ENCODE measurements at regions not wholly inside any gene's neighbourhood (a gene's known extent, or its start where the extent isn't known, plus 50 kb on each side); places are given as distances from the start of the nearest gene placed in this dataset.
"Not testable (repeated sequence)": the region's sequence is repeated elsewhere in the genome, so short reads cannot be mapped to it uniquely, and the experiment has no call there.

DNA sequence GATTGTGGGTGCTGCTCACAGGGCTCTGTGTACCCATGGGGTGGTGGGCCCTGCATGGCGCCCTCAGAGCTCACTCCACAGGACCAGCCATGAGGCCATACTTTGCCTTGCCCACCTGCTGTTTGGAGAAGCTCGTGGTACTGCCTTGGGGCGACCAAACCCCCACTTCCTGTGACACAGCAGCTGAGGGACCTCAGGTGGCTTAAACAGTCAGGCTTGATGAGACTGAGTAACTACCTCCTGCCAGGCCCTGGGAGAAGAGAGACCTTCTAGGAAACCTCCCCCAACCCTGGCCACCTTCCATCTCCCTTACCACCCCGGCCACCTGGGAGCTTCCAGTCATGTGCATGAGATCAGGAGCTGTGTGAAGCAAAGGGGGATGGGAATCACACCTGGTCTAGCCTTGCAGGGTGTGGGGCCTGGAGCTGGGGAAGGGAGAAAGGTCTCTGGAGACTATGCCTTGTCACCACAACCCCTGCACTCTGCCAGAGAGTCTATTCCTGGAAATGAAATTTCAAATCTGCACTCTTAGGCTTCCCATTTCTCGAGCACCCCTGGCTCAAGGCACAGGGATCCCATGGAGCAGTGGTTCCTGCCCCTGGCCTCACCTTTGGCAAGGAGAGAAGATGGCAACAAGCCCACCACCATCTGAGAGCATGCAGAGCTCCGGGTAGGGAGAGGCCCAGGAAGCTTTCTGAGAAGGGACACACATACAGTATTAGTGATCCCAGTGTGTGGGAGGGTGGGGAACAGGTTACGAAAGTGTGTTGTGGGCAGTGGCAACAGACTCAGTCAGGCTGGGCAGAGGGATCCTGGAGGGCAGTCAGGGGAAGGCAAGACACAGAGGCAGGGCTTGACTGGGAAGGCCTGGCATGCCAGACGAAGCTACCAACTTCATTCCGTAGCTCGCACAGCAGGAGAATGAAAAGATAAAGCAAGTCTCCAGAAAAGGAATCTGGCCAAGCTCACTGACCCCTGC is 125.0 kb downstream of the URI1 start:
- no peak for DNase-seq (ENCODE audit: low spot score)

DNA sequence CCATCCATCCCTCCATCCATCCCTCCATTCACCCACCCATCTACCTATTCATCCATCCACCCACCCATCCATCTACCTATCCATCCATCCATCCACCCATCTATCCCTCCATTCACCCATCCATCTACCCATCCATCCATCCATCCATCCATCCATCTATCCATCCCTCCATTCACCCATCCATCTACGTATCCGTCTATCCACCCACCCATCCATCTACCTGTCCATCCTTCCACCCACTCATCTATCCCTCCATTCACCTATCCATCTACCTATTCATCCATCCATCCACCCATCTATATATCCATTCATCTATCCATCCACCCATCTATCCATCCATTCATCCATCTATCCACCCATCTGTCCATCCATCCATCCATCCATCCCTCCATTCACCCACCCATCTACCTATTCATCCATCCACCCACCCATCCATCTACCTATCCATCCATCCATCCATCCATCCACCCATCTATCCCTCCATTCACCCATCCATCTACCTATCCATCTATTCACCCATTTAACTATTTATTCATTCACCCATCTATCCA is 126.0 kb downstream of the URI1 start:
- DNase-seq (ENCODE audit: low spot score): not testable (repeated sequence)

DNA sequence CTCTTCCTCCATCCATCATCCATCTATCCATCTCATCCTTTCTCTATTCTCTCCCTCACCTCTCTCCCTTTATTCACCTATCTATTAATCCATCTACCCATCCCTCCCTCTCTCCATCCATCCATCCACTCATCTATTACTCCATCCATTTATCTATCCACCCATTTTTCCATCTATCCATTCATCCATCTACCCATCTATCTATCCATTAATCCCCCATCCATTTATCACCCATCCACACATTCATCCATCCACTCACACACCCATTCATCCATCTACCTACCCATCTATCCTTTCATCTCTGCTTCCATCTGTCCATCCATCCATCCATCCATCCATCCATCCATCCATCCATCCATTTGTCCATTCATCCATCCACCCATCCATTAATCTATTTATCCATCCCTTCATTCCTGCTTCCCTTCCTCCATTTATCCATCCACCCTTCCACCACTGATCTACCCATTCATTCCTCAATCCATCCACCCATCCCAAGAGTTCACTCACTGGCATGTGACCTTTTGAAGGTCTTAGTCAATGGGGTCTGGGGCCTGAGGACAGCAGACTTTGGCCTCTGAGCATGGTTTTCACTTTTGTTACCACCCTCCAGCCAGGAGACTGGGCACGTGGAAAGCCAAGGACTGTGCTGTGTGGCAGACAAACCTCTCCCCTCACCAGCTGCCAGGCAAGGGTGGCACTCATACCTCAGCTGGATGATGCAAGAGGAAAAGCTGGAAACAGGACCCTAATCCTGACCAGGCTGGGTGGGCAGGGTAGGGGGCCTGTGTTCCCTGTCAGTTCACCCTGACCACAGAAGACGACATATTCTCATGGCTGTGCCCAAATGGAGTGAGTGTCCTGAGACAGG is 126.7 kb downstream of the URI1 start:
- no peak for DNase-seq (ENCODE audit: low spot score)

DNA sequence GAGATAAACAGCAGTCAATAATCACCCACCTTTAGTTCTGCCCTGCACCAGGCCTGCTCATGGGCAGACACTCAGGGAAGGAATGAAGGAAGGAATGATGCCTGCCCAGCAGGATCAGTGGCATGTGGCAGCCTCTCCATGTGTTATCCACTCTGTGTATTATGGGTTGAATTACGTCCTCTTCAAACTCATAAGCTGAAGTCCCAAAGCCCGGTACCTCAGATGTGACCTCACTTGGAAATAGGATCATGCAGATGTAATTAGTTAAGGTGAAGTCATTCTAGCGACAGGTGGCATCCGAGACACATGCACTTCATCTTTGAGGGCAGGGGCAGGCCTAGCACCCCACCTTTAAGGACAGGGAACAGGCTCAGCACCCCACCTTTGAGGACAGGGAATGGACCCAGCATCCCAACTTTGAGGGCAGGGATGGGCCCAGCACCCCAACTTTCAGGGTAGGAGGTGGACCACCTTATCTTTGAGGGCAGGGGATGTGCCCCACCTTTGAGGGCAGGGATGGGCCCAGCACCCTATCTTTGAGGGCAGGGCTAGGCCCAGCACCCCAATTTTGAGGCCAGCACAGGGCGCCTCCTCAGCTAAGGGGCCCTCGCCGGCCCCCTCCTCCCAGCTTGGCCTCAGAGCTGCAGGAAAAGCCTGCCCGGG is 127.6 kb downstream of the URI1 start:
- DNase-seq (ENCODE audit: low spot score): no peak

DNA sequence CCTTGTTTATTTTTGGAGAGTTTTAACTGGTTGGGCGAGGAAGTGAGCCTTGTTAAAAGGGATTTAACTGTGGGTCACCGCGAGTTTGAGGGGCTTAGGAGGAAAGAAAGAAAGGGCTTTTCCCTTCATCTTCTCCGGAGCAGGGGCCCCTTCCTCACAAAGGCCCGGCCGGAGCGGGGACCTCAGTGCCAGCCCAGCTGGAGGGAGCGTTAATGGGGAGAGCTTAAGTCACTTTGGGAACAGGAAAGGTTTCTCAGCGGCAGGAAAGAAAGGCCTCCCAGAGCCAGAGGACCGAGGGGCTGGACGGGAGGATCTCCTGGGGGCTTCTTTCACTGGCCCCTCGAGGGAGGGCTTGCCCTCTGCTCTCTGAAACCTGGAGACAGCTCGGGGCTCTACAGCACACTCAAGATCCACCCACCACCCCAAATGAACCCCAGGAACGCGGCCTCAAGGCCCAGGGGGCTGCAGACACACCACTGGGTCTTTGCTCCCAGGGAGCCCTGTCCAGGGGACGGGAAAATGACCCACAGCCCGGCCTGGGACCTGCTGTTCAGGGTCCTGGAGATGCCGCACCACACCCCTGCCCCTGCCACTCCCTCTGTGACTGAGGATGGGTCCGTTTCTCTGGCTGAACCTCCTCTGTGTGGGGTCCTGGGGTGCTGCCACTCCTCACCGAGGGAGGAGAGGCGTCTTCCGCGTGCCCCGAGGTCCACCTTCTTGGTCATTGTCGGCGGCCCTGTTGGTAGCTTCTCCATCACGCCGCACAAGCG is 128.3 kb downstream of the URI1 start:
- no peak for DNase-seq (ENCODE audit: low spot score)

DNA sequence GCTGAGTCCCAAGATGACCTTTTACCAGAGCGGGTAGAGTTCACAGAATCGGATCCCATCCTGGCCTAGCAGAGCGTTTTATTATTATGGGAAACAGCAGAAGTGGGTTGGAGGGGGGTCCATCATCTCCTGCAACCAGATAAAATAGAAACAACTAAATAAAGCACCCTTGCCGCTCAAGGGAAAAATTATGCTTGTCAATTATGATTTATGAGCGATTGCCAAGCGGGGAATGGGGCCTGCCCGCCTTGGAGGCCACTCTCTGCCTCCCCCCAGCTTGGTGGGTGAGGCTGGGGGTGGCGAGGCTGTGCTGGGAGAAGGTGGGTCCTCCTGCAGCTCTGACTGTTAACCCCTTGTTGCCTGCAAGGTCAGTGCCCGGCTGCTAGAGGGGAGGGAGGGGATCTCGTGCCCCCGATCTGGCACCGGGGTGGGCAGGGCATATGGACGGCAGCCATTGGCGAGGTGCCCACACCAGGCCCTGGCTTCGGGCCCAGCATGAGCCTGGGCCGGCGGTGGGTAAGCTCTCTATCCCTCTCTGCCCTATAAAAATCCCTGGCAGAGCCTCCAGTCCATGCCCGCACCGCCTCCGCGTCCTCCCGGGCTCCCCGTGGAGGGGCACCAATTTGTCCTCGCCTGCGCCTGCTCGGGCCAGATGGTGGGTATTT is 129.1 kb downstream of the URI1 start:
- no peak for DNase-seq (ENCODE audit: low spot score)

DNA sequence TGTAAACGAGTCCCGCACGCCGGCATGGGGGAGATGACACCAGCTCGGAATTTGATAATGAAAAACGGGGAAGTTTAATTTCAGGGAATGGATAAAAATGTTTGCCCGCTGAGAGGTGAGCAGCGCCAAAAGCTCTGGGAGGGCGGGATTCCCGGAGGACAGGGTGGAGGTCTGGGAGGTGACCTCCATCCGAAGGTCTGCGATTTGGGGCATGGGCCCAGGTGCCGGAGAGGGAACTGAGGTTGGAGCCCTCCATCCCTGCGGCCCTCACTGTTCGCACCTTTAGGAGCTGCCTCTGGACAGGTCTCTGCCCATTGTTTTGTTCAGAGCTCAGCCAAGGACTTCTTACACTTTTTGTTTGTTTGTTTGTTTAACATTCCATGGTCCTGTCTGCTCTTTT is 129.8 kb downstream of the URI1 start:
- DNase-seq (ENCODE audit: low spot score): no peak

DNA sequence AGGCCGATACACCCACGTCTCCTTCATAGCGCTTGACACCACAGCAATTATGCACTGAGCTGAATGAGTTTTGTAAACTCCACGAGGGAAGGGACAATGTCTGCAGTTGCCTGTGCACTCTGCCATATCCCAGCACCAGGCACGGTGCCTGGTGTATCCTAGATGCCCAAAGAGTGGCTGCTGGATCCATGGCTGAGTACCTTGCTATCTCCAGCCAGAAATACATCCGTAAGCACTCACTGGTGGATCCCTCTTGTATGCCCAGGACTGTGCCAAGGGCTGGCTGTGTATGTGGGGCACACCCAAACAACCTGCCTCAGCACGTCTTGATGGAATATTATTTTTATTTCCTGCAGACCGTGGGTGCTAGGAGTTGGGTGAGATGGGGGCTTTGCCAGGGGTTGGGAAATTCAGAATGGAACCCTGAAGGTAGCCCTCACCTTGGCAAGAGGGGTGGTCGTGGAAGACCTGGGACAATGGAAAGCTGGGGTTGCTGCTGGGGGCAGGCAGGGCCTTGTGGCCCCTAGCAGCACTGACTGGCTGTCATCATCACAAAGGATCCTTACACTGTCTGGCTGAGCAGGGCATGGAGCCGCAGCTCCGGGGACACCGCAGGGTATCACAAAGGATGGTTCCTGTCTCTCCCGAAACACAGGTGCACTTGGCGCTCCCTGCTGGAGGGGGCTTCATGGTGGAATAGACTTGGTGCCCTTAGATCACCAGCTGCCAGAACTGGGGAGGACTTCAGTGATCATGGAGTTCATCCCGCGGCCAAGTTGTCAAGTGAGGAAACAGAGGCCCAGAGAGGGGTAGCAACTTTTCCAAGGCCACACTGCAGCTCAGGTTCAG is 131.3 kb downstream of the URI1 start:
- DNase-seq (ENCODE audit: low spot score): no peak

DNA sequence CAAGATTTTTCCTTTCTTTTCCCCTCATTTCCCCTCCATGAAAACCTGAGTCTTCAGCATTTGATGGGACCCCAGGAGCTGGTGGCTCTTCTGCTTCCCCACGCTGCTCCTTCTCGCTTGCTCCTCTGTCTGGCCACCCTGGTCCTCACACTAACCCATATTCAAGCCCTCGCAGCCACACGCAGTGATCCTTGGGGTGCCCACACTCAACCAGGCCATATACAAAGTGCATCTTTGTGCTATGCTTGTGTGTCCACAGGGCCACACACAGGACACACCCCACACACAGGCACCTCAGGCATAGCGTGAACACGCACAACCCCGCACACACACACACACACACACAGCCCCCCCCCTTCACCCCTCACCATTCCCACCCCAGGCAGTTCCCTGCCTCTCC is 132.1 kb downstream of the URI1 start:
- no peak for DNase-seq (ENCODE audit: low spot score)

DNA sequence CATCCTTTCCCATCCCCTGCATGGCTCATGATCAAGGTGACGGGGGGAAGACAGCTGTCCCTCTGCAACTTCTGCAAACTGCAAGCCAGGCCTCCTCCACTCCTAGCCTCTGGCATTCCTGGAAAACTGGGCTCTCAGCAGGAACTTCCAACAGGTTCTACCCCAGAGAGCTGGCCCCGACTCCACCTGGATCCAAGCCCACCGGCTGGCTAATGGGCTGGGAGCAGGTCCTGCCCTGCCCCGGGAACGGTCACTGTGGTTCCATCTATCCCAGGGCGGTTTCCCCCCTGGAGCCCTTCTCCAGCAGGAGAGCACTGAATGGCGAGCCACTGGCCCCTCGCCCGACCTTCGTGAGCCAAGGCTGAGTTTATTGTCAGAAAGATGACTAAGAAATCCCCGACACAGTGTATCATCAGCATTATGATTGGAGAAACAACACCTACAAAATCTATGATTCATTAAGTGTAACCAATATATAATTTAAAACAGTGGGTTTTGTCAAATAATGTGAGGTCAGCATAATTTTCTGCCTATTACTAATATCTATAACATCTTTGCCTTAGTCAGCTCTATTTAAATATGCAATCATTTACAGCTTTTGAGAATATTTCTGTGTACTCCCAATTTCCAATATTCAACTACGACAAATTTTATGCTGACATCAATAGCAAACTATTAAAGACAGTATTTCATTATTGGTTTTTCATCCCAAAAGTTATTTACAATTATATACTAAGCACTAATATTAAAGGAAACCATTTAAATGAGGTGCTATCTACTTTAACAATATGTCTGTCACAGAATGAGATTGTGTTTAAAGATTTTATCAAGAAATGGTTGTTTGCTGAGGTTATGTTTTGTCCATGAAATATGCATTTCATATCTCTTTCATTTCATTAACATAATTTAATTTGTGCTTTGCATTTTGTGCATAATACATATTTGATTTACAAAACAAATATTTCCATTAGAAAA is 133.0 kb downstream of the URI1 start:
- DNase-seq (ENCODE audit: low spot score): no peak

DNA sequence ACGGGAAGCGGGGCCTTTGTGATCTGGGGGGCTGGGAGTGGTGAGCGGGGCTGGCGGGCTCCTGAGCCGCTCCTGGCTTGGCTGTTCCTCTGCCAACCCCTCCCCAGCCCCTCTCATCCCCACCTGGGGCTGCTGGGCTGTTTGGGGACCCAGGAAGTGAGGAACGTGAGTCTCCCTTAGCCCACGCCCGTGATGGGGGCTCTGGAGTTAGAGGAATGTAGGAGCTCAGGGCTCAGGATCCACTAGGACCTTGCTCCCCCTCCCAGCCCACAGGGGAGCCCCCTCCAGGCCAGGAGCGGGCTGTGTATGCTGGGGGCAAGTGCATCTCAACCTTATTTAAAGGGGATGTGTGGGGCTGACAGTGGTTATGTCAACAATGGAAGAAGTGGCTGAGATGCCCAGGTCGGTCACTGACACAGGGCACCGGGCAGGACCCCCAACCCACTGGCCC is 134.1 kb downstream of the URI1 start:
- no peak for DNase-seq (ENCODE audit: low spot score)

DNA sequence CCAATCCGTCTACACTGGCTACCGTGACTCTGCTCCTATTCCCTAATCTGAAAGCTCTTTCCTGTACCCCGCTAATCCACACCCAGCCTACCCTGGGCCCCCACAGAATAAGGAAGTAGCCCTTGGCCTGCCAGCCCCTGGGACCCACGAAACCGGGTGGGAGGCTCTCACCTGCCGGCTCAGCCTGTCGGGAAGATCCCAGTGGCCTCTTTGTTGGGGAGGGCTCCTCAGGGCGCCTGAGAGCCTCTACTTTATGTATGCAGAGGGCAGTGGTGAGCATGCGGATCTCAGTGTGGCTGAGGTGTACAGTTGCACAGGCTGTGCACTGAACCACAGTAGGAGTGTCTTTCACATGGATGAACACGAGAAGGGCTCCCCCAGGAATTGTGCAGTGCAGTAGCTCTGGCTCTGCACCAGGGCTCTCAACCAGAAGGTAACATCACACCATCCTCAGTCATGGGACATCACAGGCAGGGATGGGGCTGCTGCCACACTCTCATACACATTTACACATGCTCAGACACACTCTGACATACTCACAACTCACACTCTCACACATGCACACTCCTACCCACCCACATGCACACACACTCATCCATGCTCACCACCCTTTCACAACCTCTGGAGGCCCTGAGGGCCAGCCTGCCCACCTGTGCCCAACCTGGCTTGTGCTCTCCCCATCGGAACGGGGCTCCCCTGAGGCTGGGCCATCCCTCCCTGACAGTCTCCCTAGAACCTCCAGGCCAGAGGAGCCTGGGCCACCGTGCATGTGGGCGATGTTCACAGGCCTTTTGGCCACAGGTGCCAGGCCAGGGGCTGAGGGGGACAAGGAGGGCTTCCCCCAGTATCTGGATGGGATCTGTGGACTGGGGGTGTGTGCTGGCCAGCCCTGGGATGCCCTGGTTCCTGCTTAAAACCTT is 135.0 kb downstream of the URI1 start:
- DNase-seq (ENCODE audit: low spot score): no peak

DNA sequence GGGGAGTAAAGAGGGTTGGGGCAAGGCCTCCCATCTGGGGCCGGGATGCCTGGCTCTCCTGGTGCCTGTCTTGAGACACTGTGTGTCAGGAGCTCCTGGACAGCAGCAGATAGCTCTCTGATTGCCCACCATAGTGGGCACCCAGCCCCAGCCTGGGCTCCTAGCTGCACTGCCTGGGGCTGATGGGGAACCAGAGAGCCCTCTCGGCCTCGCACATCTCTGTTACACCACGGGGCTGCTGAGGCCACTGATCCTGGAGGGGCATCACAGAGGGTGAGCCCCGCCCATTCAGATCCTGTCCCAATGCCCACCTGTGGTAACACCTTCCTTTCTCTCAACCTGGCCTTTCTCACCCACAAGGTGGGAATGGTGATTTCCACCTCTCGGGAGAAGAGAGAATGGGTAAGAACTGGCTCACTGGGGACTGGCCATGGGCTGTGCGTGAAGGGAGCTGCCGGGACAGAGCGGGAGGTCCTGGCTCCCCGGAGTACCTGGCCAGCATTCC is 135.9 kb downstream of the URI1 start:
- no peak for DNase-seq (ENCODE audit: low spot score)

DNA sequence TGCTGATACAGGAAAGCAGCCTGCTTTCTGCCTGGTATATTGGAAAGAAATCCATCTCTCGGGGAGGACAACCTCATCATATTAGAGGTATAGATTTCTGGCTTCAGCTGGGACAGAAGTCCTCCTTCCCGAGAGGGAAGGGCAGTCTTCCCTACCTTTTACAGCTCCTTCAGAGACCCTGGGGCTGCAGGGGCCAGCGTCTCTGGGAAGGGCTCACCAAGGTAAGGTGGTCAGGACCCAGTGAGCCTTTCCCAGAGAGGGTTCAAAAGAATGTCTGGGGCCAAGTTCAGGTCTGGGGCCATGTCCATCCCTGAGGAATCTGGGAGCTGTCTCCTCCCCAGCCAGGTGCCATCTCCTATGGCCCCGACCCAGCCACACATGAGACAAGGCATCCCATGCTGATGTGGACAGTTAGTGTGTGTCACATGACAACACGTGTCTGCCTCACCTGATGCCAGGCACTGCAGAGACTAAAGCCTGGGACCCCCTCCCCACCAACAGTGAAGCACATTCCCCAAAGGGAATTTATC is 136.4 kb downstream of the URI1 start:
- no peak for DNase-seq (ENCODE audit: low spot score)

DNA sequence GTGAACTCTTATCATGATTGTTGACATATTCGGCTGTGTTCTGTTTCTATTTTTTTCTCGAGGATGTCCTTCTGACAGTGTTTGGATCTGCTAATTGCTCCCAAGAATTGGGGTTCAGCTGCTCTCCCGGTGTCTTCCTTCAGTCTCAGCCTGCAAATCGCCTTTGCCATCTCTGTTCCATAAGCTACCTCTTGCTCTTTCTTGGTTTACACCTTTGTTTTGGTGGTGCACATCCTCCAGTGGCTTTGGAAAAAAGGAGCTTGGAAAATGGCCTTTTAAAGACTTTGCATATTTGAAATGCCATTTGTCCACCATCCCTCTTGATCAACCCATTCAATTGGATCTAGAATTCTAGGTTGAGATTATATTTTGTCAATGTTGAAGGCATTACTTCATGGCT is 137.2 kb downstream of the URI1 start:
- DNase-seq (ENCODE audit: low spot score): no peak

DNA sequence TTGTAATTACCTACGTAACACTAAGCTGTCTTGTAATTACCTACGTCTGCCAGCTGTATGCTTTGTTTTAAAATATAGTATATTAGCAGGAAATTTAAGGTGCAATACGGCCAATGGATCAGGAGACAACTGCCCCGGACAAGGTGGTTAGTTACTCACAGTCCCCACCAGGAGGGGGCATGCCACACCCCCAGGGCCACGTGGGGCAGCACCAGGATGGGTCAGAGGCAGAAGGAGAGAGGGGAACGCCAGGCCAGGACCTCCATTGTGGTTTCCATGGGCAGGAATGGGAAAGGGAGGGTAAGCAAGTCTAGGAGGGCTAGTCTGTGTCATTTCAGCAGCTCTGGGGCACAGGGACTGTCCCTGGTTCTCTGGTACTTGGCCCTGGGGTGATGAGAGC is 140.1 kb downstream of the URI1 start:
- no peak for DNase-seq (ENCODE audit: low spot score)

DNA sequence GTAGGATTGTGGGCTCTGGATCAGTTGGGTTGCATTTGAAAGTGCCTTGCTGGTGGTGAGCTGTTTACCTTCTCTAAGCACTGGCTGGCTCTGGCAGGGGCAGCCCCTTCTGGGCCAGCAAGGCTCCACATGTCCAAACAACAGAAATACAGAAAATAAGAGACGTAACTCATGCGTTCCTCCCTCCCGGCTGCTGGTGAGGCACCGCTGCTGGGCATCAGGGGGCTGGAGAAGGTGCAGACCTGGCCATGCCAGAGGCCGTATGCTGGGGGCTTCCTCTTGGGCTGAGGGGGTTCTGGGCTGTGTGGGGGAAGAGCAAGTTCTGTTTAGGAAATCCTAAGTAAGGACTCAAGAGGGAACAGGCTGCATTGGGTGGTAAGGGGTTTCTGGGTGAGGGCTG is 140.6 kb downstream of the URI1 start:
- DNase-seq (ENCODE audit: low spot score): no peak
